ENCODE measurements at regions not wholly inside any gene's neighbourhood (a gene's known extent, or its start where the extent isn't known, plus 50 kb on each side); places are given as distances from the start of the nearest gene placed in this dataset.

- 0 out of 2 replicates have a peak, but pooled peaks have one; percentile 25 for TF ChIP-seq TOE1 (IDR thresholded peaks at IDR 0.05; ENCODE audit: borderline replicate concordance)
- TF ChIP-seq TOE1 (CRISPR knock-in tag; IDR thresholded peaks at IDR 0.05; ENCODE audit: borderline replicate concordance, low read depth), result no peak
- peak in 1 of 2 experiments; percentile 67; a peak in 2 of 4 replicates for TF ChIP-seq HDAC1 (IDR thresholded peaks at IDR 0.05)
- TF ChIP-seq TCF3 (CRISPR knock-in tag; IDR thresholded peaks at IDR 0.05), result peak; percentile 76
- TF ChIP-seq RFX7 (CRISPR knock-in tag; IDR thresholded peaks at IDR 0.05), result no peak
- TF ChIP-seq MTA2 (IDR thresholded peaks at IDR 0.05; ENCODE audit: low read depth), result 0 out of 2 replicates have a peak, but pooled peaks have one; percentile 29
- TF ChIP-seq RBM15 (IDR thresholded peaks at IDR 0.05; ENCODE audit: insufficient read depth, low read length), result no peak
- TF ChIP-seq ZNF12 (CRISPR knock-in tag; IDR thresholded peaks at IDR 0.05), result no peak
- TF ChIP-seq, protein P1, sequence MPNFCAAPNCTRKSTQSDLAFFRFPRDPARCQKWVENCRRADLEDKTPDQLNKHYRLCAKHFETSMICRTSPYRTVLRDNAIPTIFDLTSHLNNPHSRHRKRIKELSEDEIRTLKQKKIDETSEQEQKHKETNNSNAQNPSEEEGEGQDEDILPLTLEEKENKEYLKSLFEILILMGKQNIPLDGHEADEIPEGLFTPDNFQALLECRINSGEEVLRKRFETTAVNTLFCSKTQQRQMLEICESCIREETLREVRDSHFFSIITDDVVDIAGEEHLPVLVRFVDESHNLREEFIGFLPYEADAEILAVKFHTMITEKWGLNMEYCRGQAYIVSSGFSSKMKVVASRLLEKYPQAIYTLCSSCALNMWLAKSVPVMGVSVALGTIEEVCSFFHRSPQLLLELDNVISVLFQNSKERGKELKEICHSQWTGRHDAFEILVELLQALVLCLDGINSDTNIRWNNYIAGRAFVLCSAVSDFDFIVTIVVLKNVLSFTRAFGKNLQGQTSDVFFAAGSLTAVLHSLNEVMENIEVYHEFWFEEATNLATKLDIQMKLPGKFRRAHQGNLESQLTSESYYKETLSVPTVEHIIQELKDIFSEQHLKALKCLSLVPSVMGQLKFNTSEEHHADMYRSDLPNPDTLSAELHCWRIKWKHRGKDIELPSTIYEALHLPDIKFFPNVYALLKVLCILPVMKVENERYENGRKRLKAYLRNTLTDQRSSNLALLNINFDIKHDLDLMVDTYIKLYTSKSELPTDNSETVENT (CRISPR knock-in tag; IDR thresholded peaks at IDR 0.05), result no peak
- TF ChIP-seq NCOR1 (IDR thresholded peaks at IDR 0.05), result peak; percentile 44
- peak; percentile 75 for TF ChIP-seq NR2C1 (IDR thresholded peaks at IDR 0.05)
- TF ChIP-seq NR2C1 (tag; IDR thresholded peaks at IDR 0.05), result peak; percentile 45; the same call in 1 of the 2 replicates
- 0 out of 2 replicates have a peak, but pooled peaks have one; percentile 28 for TF ChIP-seq ZBTB7A (IDR thresholded peaks at IDR 0.05; ENCODE audit: borderline replicate concordance, control insufficient read depth, low read depth, low read length)
- peak; percentile 48; the same call in 1 of the 2 replicates for TF ChIP-seq CTBP1 (IDR thresholded peaks at IDR 0.05; ENCODE audit: borderline replicate concordance)
- TF ChIP-seq, protein P2, sequence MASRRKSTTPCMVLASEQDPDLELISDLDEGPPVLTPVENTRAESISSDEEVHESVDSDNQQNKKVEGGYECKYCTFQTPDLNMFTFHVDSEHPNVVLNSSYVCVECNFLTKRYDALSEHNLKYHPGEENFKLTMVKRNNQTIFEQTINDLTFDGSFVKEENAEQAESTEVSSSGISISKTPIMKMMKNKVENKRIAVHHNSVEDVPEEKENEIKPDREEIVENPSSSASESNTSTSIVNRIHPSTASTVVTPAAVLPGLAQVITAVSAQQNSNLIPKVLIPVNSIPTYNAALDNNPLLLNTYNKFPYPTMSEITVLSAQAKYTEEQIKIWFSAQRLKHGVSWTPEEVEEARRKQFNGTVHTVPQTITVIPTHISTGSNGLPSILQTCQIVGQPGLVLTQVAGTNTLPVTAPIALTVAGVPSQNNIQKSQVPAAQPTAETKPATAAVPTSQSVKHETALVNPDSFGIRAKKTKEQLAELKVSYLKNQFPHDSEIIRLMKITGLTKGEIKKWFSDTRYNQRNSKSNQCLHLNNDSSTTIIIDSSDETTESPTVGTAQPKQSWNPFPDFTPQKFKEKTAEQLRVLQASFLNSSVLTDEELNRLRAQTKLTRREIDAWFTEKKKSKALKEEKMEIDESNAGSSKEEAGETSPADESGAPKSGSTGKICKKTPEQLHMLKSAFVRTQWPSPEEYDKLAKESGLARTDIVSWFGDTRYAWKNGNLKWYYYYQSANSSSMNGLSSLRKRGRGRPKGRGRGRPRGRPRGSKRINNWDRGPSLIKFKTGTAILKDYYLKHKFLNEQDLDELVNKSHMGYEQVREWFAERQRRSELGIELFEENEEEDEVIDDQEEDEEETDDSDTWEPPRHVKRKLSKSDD (conservative IDR thresholded peaks at IDR 0.05; ENCODE audit: low read length), result no peak
- TF ChIP-seq ZFP36 (IDR thresholded peaks at IDR 0.05; ENCODE audit: low read depth, low read length, partially characterized antibody), result peak; percentile 67
- TF ChIP-seq TEAD4 (IDR thresholded peaks at IDR 0.05; ENCODE audit: low read length), result peak; percentile 62; the same call in 1 of the 2 replicates
- no peak for TF ChIP-seq TEAD4 (CRISPR knock-in tag; IDR thresholded peaks at IDR 0.05; ENCODE audit: borderline replicate concordance)
- no peak; a peak in 1 of 4 replicates for TF ChIP-seq MNT (conservative IDR thresholded peaks at IDR 0.05)
- TF ChIP-seq HDAC3 (IDR thresholded peaks at IDR 0.05; ENCODE audit: borderline replicate concordance, partially characterized antibody), result no peak
- TF ChIP-seq, protein P3, sequence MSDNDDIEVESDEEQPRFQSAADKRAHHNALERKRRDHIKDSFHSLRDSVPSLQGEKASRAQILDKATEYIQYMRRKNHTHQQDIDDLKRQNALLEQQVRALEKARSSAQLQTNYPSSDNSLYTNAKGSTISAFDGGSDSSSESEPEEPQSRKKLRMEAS (CRISPR knock-in tag; IDR thresholded peaks at IDR 0.05), result no peak
These were observed 54.0 kb upstream of the SLC22A11 start (continued) for GRCh38 chr11:64501500-64502427.

Measured in K562 (cell line).